GM18907 (cell line): ENCODE measurements at regions not wholly inside any gene's neighbourhood (a gene's known extent, or its start where the extent isn't known, plus 50 kb on each side); places are given as distances from the start of the nearest gene placed in this dataset.

Source experiments
- ATAC-seq: cut with Tn5 transposase; IDR thresholded peaks from one replicate; pipeline ENCODE4 v1.9.1; 2021; ENCODE audit warnings: mild to moderate bottlenecking, moderate library complexity; ENCODE audit not compliant: unreplicated experiment

- no peak for ATAC-seq
These were observed 63.6 kb upstream of the C1QTNF7 start for GRCh38 chr4:15364183-15364582.

- ATAC-seq: no peak
These were observed 62.2 kb upstream of the C1QTNF7 start for GRCh38 chr4:15365641-15366040.

GRCh38 chr4:15366721-15367120 is 61.1 kb upstream of the C1QTNF7 start:
- no peak for ATAC-seq

- no peak for ATAC-seq
These were observed 59.0 kb upstream of the C1QTNF7 start for GRCh38 chr4:15368856-15369255.

GRCh38 chr4:15370296-15370695 is 57.5 kb upstream of the C1QTNF7 start:
- no peak for ATAC-seq

- no peak for ATAC-seq
These were observed 54.5 kb upstream of the C1QTNF7 start for GRCh38 chr4:15373363-15373762.

GRCh38 chr4:15374656-15375055 is 53.2 kb upstream of the C1QTNF7 start:
- ATAC-seq: no peak

- peak; percentile 74 for ATAC-seq
These were observed 52.2 kb upstream of the C1QTNF7 start for GRCh38 chr4:15375667-15376066.

GRCh38 chr4:15376145-15376544 is 51.7 kb upstream of the C1QTNF7 start:
- no peak for ATAC-seq

- ATAC-seq: no peak
These were observed 51.2 kb upstream of the C1QTNF7 start for GRCh38 chr4:15376594-15376993.
